H1 (cell line): ENCODE measurements at regions not wholly inside any gene's neighbourhood (a gene's known extent, or its start where the extent isn't known, plus 50 kb on each side); places are given as distances from the start of the nearest gene placed in this dataset.

Source experiments
- CTCF ChIA-PET: fragments of 300-600 bp; sonication (Branson Sonifier 250); formaldehyde crosslinking; loops from one replicate; lab custom pipeline; 2021; ENCODE audit not compliant: partially characterized antibody; lab: Charles Lee
- POLR2A ChIA-PET: fragments of 300-600 bp; sonication (Branson Sonifier 250); formaldehyde crosslinking; loops from one replicate; lab custom pipeline; 2021; ENCODE audit warnings: inconsistent platforms; ENCODE audit not compliant: partially characterized antibody; lab: Charles Lee
- DNase-seq, 2 experiments: peaks; one replicate each; pipeline versions ENCODE4 v3.0.0 to v3.0.0-alpha.2; 2010 to 2022; ENCODE audit warnings: low spot score in 2 of 2, low read depth in 1 of 2, mixed read lengths in 1 of 2
- FAIRE-seq: peaks from 2 replicates; lab custom pipeline; 2011; peaks lifted over from hg19 to GRCh38; lab: Jason Lieb, UNC
- H2AFZ ChIP-seq: 2 replicates; pipeline ENCODE4 v1.8.1; 2012; ENCODE audit warnings: low read length, inconsistent platforms
- H2AK5ac ChIP-seq: 2 replicates; pipeline ENCODE4 v1.6.1; 2013; ENCODE audit warnings: low read depth, low read length
- H2BK120ac ChIP-seq: replicated peaks from 2 replicates; pipeline ENCODE3; 2013; ENCODE audit warnings: low read depth, low read length, inconsistent platforms
- H2BK12ac ChIP-seq: 2 replicates; pipeline ENCODE4 v1.6.1; 2013; ENCODE audit warnings: low read depth, low read length
- H2BK15ac ChIP-seq: 2 replicates; pipeline ENCODE4 v1.6.1; 2013; ENCODE audit warnings: low read length
- H2BK20ac ChIP-seq: 2 replicates; pipeline ENCODE4 v1.6.1; 2013; ENCODE audit warnings: low read length
- H2BK5ac ChIP-seq: 2 replicates; pipeline ENCODE4 v1.6.1; 2013; ENCODE audit warnings: low read depth, low read length
- H3K14ac ChIP-seq: 2 replicates; pipeline ENCODE4 v1.6.1; 2013; ENCODE audit warnings: inconsistent platforms; ENCODE audit not compliant: insufficient read length
- H3K18ac ChIP-seq: 2 replicates; pipeline ENCODE4 v1.6.1; 2013; ENCODE audit warnings: low read length; ENCODE audit errors: extremely low read depth
- H3K23ac ChIP-seq: 2 replicates; pipeline ENCODE4 v1.6.1; 2013; ENCODE audit warnings: inconsistent platforms; ENCODE audit not compliant: insufficient read length
- H3K23me2 ChIP-seq: 2 replicates; pipeline ENCODE4 v1.6.1; 2013; ENCODE audit warnings: low read depth, low read length
- H3K27ac ChIP-seq: 2 replicates; pipeline ENCODE4 v1.6.1; 2011; ENCODE audit warnings: low read depth, low read length, inconsistent platforms
- H3K27me3 ChIP-seq, 4 experiments: replicated peaks in 1 of 4; 1 replicate in 1 of 4; 2 replicates in 3 of 4; pipeline versions ENCODE4 v1.6.1 to v1.8.1; 2011 to 2013; ENCODE audit warnings: low read length in 3 of 4, mild to moderate bottlenecking in 3 of 4, inconsistent platforms in 2 of 4, mixed read lengths in 2 of 4, moderate library complexity in 1 of 4; ENCODE audit not compliant: control insufficient read depth in 3 of 4, insufficient read depth in 3 of 4; ENCODE audit errors: extremely low read depth in 1 of 4
- H3K36me3 ChIP-seq, 4 experiments: 2 replicates each; pipeline versions ENCODE4 v1.6.1 to v1.8.1; 2011 to 2013; ENCODE audit warnings: mild to moderate bottlenecking in 4 of 4, low read length in 3 of 4, moderate library complexity in 2 of 4, control low read depth in 1 of 4, inconsistent platforms in 1 of 4; ENCODE audit not compliant: insufficient read depth in 4 of 4, control insufficient read depth in 2 of 4
- H3K4ac ChIP-seq: replicated peaks from 2 replicates; pipeline ENCODE3; 2013; ENCODE audit warnings: low read length, low read depth, mixed read lengths, inconsistent platforms; ENCODE audit not compliant: insufficient read length
- H3K4me1 ChIP-seq, 4 experiments: replicated peaks in 1 of 4; 1 replicate in 1 of 4; 2 replicates in 3 of 4; pipeline versions ENCODE4 v1.6.1 to v1.8.1; 2011 to 2013; ENCODE audit warnings: low read length in 3 of 4, inconsistent platforms in 2 of 4, mixed read lengths in 1 of 4; ENCODE audit not compliant: insufficient read depth in 4 of 4, control insufficient read depth in 3 of 4
- H3K4me2 ChIP-seq, 2 experiments: 2 replicates each; pipeline versions ENCODE4 v1.6.1 to v1.8.1; 2011 to 2013; ENCODE audit warnings: low read depth in 2 of 2, low read length in 2 of 2, control low read depth in 1 of 2, inconsistent platforms in 1 of 2, mild to moderate bottlenecking in 1 of 2; ENCODE audit not compliant: insufficient read depth in 1 of 2
- H3K4me3 ChIP-seq, 4 experiments: fragments of 200-600, 300-600 bp in 1 of 4; sonication (generic), shearing (Covaris generic), sonication (Bioruptor Twin) in 1 of 4; 2 replicates each; pipeline versions ENCODE4 v1.5.1 to v1.8.1; 2011 to 2016; ENCODE audit warnings: low read length in 4 of 4, low read depth in 3 of 4, control low read depth in 2 of 4, inconsistent platforms in 2 of 4, mild to moderate bottlenecking in 2 of 4, mixed read lengths in 1 of 4, moderate library complexity in 1 of 4; ENCODE audit not compliant: insufficient read depth in 2 of 4; ENCODE audit errors: extremely low read depth in 1 of 4
- H3K56ac ChIP-seq: replicated peaks from 2 replicates; pipeline ENCODE3; 2013; ENCODE audit warnings: low read depth, mild to moderate bottlenecking, mixed read lengths, low read length, inconsistent platforms; ENCODE audit not compliant: insufficient read length
- H3K79me1 ChIP-seq: 2 replicates; pipeline ENCODE4 v1.6.1; 2013; ENCODE audit warnings: low read depth, low read length, control low read depth
- H3K79me2 ChIP-seq, 2 experiments: 2 replicates each; pipeline versions ENCODE4 v1.6.1 to v1.8.1; 2012 to 2013; ENCODE audit warnings: low read length in 2 of 2, mild to moderate bottlenecking in 2 of 2, inconsistent platforms in 1 of 2; ENCODE audit not compliant: insufficient read depth in 2 of 2, control insufficient read depth in 1 of 2
- H3K9ac ChIP-seq, 4 experiments: replicated peaks in 1 of 4; 1 replicate in 1 of 4; 2 replicates in 3 of 4; pipeline versions ENCODE4 v1.6.1 to v1.8.1; 2011 to 2013; ENCODE audit warnings: low read depth in 3 of 4, low read length in 3 of 4, control low read depth in 2 of 4, mild to moderate bottlenecking in 2 of 4, moderate library complexity in 2 of 4, inconsistent platforms in 1 of 4; ENCODE audit errors: extremely low read depth in 1 of 4
- H3K9me3 ChIP-seq, 2 experiments: 2 replicates each; pipeline versions ENCODE4 v1.6.1 to v1.8.1; 2012 to 2013; ENCODE audit warnings: mild to moderate bottlenecking in 2 of 2, moderate library complexity in 2 of 2, control low read depth in 1 of 2, inconsistent platforms in 1 of 2, low read depth in 1 of 2, low read length in 1 of 2, mixed read lengths in 1 of 2; ENCODE audit not compliant: insufficient read depth in 2 of 2
- H4K20me1 ChIP-seq, 2 experiments: replicated peaks in 1 of 2; 2 replicates each; pipeline versions ENCODE3 to v1.8.1; 2011 to 2013; ENCODE audit warnings: inconsistent platforms in 2 of 2, low read length in 2 of 2, mild to moderate bottlenecking in 1 of 2; ENCODE audit not compliant: insufficient read depth in 2 of 2, control insufficient read depth in 1 of 2
- H4K5ac ChIP-seq: 2 replicates; pipeline ENCODE4 v1.6.1; 2013; ENCODE audit warnings: low read length, low read depth, mixed read lengths, inconsistent platforms; ENCODE audit not compliant: insufficient read length
- H4K8ac ChIP-seq: 2 replicates; pipeline ENCODE4 v1.8.0; 2013; ENCODE audit warnings: mild to moderate bottlenecking, moderate library complexity, low read length, inconsistent platforms; ENCODE audit not compliant: insufficient read depth; ENCODE audit errors: extremely low read depth
- H4K91ac ChIP-seq: replicated peaks from 2 replicates; pipeline ENCODE3; 2013; ENCODE audit warnings: low read length, mixed read lengths, inconsistent platforms; ENCODE audit not compliant: insufficient read length
- ATF2 ChIP-seq: IDR thresholded peaks from 2 replicates; pipeline ENCODE4 v1.6.1; 2012; ENCODE audit warnings: low read length, inconsistent platforms
- ATF3 ChIP-seq: IDR thresholded peaks from 2 replicates; pipeline ENCODE4 v1.6.1; 2011; ENCODE audit warnings: low read depth, mild to moderate bottlenecking, low read length; ENCODE audit not compliant: insufficient read depth
- CHD2 ChIP-seq: IDR thresholded peaks from 2 replicates; pipeline ENCODE4 v1.6.1; 2012; ENCODE audit warnings: low read length, improper control_type of control experiment
- SIN3A ChIP-seq, 2 experiments: IDR thresholded peaks in 1 of 2; conservative IDR thresholded peaks in 1 of 2; 2 replicates each; pipeline ENCODE4 v1.6.1; 2011 to 2012; ENCODE audit warnings: low read length in 2 of 2, improper control_type of control experiment in 1 of 2, low read depth in 1 of 2, mild to moderate bottlenecking in 1 of 2
- SRF ChIP-seq: IDR thresholded peaks from 2 replicates; pipeline ENCODE4 v1.6.1; 2011; ENCODE audit warnings: mild to moderate bottlenecking, low read depth, low read length, moderate library complexity
- WGBS, 2 experiments: shearing (Covaris generic) in 1 of 2; methylation state at CpG; one replicate each; pipeline versions ENCODE4 v1.1.6 to v1.1.7; 2013 to 2015; ENCODE audit warnings: low lambda C conversion rate in 2 of 2, mixed read lengths in 2 of 2, inconsistent platforms in 1 of 2, low coverage in 1 of 2, missing lambda C conversion rate in 1 of 2; ENCODE audit not compliant: insufficient replicate concordance in 2 of 2, insufficient coverage in 1 of 2, insufficient read length in 1 of 2; ENCODE audit errors: extremely low coverage in 1 of 2, missing lambda C conversion rate in 1 of 2; 5-methylcytosine and 5-hydroxymethylcytosine counted together
- TF ChIP-seq, protein P1 (sequence below), 3 experiments: IDR thresholded peaks; 1 replicate in 2 of 3; 2 replicates in 1 of 3; pipeline versions ENCODE4 v1.5.1 to v1.6.1; 2011; ENCODE audit warnings: low read length in 3 of 3, mild to moderate bottlenecking in 3 of 3, inconsistent platforms in 2 of 3, low read depth in 1 of 3, moderate library complexity in 1 of 3; ENCODE audit not compliant: insufficient read depth in 1 of 3; ENCODE audit errors: control extremely low read depth in 1 of 3

- DNase-seq (no peak), FAIRE-seq (no peak)
- no peak overlapping the region for H3K23ac ChIP-seq
- H2BK20ac ChIP-seq = no peak overlapping the region
- H3K23me2 ChIP-seq = no peaks in the 10 kb centered on the region
- no peaks in the 10 kb centered on the region for H3K36me3 ChIP-seq
- H2AFZ ChIP-seq = no peak overlapping the region
- H3K4ac ChIP-seq = no peak overlapping the region
- TF ChIP-seq ATF2 (no peak), CHD2 (no peak), SRF (no peak), SIN3A (conservative IDR thresholded peaks at IDR 0.05 in 1 of 2, IDR thresholded peaks at IDR 0.05 in 1 of 2; ENCODE audit: low read depth in 1 of 2, low read length in 2 of 2) (no peak), ATF3 (no peak)
- TF ChIP-seq, protein P1, sequence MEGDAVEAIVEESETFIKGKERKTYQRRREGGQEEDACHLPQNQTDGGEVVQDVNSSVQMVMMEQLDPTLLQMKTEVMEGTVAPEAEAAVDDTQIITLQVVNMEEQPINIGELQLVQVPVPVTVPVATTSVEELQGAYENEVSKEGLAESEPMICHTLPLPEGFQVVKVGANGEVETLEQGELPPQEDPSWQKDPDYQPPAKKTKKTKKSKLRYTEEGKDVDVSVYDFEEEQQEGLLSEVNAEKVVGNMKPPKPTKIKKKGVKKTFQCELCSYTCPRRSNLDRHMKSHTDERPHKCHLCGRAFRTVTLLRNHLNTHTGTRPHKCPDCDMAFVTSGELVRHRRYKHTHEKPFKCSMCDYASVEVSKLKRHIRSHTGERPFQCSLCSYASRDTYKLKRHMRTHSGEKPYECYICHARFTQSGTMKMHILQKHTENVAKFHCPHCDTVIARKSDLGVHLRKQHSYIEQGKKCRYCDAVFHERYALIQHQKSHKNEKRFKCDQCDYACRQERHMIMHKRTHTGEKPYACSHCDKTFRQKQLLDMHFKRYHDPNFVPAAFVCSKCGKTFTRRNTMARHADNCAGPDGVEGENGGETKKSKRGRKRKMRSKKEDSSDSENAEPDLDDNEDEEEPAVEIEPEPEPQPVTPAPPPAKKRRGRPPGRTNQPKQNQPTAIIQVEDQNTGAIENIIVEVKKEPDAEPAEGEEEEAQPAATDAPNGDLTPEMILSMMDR (IDR thresholded peaks at IDR 0.05; ENCODE audit: control extremely low read depth in 1 of 3, insufficient read depth in 1 of 3, low read depth in 1 of 3, low read length in 3 of 3) = no peak
- POLR2A ChIA-PET = interaction anchor here (0.9 kb wide), 1 partner anchor 36 kb away, joined by 3 read pairs; no protein-coding TSS in a partner anchor
- H4K20me1 ChIP-seq = no peaks in the 10 kb centered on the region
- no peak overlapping the region for H3K14ac ChIP-seq
- no peak overlapping the region for H2AK5ac ChIP-seq
- H3K4me3 ChIP-seq = no peak overlapping the region
- no peak overlapping the region for H3K18ac ChIP-seq
- H3K27me3 ChIP-seq = no peaks in the 10 kb centered on the region
- no peak overlapping the region for H2BK120ac ChIP-seq
- no peak overlapping the region for H2BK15ac ChIP-seq
- H2BK5ac ChIP-seq = no peak overlapping the region
- no peak overlapping the region for H4K5ac ChIP-seq
- no peak overlapping the region for H3K56ac ChIP-seq
- no peak overlapping the region for H3K9ac ChIP-seq
- 93% methylated on average over 7 of the region's 7 CpGs; no CpG with 5 or more reads in 1 of the 2 experiments for WGBS, 2 experiments
- no peak overlapping the region for H3K27ac ChIP-seq
- CTCF ChIA-PET = interaction anchor here (0.7 to 1.2 kb wide), 4 partner anchors 16 to 119 kb away, joined by 3 to 4 read pairs (median 4); no protein-coding TSS in a partner anchor
- H3K4me2 ChIP-seq = no peak overlapping the region
- no peak overlapping the region for H4K8ac ChIP-seq
- no peak overlapping the region for H4K91ac ChIP-seq
- no peaks in the 10 kb centered on the region for H3K9me3 ChIP-seq
- no peak overlapping the region for H2BK12ac ChIP-seq
- no peaks in the 10 kb centered on the region for H3K79me2 ChIP-seq
- H3K4me1 ChIP-seq = no peaks in the 10 kb centered on the region
- H3K79me1 ChIP-seq = no peaks in the 10 kb centered on the region
These were observed 128.4 kb downstream of the GALC start for GRCh38 chr14:87864356-87865270.
